NCI-H2227 (cell line): ENCODE measurements at regions not wholly inside any gene's neighbourhood (a gene's known extent, or its start where the extent isn't known, plus 50 kb on each side); places are given as distances from the start of the nearest gene placed in this dataset.
"Not testable (repeated sequence)": the region's sequence is repeated elsewhere in the genome, so short reads cannot be mapped to it uniquely, and the experiment has no call there.

Source experiments
- DNase-seq: peaks from one replicate; lab custom pipeline; 2025; ENCODE audit not compliant: unreplicated experiment; lab: John Stamatoyannopoulos, UW

DNA sequence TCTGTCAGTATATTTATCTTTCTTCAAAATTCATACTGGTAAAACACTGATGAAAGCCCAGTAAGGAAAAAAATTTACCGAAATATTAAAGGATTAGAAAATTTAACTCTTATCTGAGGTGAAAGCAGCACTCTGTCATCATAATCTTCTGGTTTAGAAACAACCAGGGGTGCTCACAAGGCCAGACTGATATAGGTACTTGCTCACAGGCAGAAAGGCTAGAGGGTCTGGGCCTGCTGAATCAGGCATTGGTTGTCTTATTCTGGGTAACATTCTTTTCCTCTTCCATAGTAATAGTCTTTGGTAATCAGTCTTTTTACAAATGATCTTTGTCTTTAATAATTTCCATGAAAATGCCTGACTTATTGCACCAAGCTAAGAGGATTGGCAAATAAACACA lies 221.4 kb upstream of the TFPI start:
- DNase-seq = no peak

DNA sequence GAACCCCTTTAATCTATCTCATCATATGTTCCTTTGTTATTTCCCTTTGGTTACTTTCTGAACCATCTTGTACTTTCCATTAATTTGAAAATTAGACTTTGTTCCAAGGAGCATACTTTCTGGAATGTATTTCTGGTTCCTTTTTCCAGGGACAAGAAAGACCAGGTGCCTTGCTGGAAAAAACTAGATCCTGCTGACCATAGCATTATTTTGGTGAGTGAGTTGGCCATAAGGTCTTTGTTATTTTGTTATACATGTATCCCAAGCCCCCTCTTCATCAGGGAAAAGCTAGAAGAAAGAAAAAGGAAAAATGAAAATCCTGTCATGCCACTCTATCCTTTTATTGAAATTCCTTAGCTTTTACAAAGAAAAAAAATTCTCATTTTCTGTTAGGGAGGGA lies 228.1 kb upstream of the TFPI start:
- no peak for DNase-seq

DNA sequence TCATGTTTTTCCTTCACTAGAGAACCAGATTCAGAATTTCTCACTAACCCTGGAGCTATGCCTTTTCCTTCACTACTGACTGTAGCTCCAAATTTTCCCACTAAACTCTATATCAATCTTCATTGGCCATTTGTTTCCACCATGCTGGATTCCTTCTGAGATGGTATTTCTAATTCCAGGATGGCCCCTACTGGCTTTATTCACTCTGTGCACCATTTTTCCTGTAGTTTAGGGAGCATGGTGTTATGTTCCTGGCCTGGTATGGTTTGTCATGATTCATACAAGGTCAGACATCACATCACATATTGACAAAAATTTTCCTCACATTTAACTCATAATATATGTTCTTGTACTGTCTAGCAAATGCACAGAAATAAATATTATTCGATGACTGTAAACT lies 229.2 kb upstream of the TFPI start:
- DNase-seq = no peak

GRCh38 chr2:187784138-187784537 lies 229.9 kb upstream of the TFPI start:
- not testable (repeated sequence) for DNase-seq

- no peak for DNase-seq
Observed at GRCh38 chr2:187799601-187800000, 245.4 kb upstream of the TFPI start.

GRCh38 chr2:187803816-187804215 lies 249.6 kb upstream of the TFPI start:
- DNase-seq = no peak

GRCh38 chr2:187815113-187815512 lies 260.9 kb upstream of the TFPI start:
- DNase-seq = no peak

GRCh38 chr2:187819624-187820023 lies 265.4 kb upstream of the TFPI start:
- no peak for DNase-seq

DNA sequence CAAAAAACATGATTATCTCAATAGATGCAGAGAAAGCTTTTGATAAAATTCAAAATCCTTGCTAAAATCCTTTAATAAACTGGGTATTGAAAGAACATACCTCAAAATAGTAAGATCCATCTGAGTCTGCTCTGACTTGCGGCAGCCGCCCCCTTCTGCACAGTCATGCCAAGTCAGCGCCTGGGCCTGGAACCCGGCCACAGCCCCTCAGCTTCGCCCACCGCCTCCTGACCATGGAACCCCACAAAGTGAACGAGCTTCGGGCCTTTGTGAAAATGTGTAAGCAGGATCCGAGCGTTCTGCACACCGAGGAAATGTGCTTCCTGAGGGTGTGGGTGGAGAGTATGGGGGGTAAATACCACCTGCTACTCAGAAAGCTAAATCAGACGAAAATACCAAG lies 270.9 kb upstream of the TFPI start:
- DNase-seq = no peak

GRCh38 chr2:187826023-187826422 lies 271.8 kb upstream of the TFPI start:
- DNase-seq = no peak

DNA sequence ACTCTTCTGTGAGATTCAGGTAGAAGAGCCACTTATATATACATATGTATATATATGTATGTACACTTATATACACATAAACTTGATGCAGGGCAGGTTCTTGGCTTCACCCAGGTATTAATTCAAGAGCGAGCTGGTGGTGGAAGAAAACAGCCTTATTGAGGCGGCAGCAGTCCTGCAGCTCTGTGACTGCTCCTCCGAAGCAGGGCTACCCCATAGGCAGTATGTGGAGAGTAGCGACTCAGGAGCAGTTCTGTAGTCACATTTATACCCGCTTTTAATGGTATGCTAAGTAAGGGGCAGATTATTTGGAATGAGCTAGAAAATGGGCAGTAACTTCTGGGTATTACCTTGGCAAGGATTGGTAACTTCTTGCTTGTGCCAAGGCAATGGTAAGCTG lies 280.6 kb upstream of the TFPI start:
- no peak for DNase-seq

DNA sequence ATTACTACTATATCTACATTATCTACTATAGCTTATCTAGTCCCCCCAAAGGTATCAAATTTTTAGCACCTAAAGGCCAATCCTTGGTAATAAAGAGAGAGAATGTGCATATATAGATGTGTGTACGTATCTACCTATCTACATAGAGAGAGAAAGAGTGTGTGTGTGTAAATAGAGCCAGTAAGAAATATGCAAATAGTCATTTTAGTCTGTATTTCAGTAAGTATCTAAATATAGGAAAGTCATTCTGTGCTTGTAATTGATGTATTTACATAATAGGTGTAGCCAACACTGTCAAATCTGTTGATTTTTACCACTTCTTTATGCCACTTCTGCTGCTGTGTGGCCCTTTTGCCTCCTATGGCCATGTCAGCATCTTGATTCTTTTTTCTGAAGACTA lies 284.5 kb upstream of the TFPI start:
- DNase-seq = no peak

DNA sequence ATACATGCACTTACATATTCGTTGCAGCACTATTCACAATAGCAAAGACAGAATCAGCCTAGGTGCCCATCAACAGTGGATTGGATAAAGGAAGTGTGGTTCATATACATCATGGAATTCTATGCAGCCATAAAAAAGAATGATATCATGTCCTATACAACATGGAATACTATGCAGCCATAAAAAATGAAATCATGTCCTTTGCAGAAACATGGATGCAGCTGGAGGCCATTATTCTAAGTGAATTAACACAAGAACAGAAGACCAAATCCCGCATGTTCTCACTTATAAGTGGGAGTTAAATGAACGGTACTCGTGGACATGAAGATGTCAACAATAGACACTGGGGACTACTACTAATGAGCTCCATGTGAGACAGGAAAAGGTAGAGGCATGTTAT lies 288.1 kb upstream of the TFPI start:
- no peak for DNase-seq

GRCh38 chr2:187842978-187843847 lies 289.0 kb upstream of the TFPI start:
- peak; percentile 16 for DNase-seq

DNA sequence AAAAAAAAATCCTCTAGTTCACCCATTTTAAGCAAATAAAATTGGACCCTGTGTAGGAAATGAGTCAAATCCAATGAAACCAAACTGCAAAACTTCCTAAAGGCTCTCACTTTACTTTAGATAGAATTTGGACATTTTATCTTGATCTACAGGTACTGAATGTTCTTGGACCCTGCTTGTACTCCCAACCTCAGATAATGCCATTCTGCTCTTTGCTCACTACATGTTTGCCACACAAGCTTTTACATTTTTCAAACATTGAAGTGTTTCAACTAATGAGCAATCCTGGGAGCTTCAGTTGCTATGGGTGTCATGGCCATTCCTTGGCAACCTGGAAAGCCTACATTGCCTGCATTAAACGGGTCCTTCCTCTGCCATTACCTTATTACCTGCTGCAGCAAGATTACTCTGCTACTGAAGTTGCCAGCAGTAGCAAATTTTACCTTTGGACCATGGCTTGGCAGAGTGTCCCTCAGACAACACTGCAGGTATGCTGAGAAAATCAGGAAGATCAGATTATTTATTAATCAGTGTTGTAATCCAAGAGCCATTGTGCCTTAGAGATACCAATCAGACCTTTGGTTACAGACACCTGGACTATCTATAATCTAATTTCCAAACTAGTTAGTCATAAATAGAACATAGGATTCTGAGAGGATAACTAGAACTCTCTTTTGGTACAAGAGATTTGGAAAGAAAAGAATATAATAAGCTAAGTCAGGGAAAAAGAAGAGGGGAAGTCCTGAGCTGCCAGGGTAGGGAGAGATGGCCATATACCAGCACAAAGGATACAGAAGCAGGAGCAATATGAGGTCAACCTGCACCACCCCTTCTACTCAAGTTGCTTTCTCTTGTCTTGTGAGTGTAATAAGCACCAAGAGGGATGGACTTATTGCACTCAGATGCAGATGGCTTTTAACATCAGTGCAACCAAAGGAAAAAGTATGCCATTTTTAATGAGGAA lies 293.3 kb upstream of the TFPI start:
- no peak for DNase-seq

DNA sequence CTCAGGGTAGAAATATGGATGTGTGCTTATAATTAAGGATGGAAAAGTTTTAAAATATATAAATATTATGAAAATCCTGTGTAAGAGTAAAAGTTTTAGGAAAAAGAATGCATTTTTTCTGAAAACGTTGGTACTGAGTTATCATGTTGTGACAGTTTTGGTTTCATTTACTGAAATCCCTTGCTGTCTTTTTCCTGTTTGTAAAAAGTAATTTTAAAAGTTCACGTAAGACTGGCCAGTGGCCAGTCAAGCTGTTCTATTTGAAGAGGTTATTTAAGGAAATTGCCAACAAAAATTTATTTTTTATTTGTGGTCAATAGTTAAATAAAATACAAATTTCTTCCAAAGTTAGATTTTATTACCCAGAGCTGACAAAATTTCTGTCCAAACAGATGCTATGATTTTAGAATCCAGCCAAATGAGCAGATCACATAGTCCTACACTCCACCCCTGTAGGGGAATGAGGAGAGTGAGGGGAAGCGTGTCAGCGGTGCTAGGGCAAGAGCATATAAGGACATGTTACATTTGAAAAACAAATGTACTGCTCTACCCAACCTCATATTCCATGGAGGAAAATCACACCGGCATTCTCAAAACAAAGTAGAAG lies 297.8 kb upstream of the TFPI start:
- DNase-seq = no peak

DNA sequence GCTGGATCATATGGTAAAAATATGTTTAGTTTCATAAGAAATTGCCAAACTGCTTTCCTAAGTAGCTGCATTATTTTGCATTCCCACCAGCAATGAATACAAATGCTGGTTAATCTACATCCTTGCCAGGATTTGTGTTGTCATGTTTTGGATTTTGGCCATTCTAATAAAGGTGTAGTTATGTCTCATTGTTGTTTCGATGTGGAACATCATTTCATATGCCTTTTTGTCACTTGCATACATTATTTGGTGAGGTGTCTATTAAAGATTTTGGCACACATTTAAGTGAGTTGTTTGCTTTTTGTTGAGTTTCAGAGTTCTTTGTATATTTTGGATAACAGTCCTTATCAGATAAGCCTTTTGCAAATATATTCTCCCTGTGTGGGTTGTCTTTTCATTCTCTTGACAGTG lies 299.2 kb upstream of the TFPI start:
- DNase-seq = no peak

- no peak for DNase-seq
Observed at GRCh38 chr2:187854801-187855200, 300.6 kb upstream of the TFPI start.

DNA sequence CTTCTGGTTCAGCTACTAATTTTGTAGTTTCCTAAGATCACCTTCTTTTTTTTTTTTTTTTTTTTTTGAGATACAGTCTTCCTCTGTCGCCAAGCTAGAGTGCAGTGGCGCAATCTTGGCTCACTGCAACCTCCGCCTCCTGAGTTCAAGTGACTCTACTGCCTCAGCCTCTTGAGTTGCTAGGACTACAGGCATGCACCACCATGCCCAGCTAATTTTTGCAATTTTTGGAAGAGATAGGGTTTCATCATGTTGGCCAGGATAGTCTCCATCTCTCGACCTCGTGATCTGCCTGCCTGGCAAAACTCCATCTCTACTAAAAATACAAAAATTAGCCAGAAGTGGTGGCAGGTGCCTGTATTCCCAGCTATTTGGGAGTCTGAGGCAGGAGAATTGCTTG lies 301.5 kb upstream of the TFPI start:
- no peak for DNase-seq

DNA sequence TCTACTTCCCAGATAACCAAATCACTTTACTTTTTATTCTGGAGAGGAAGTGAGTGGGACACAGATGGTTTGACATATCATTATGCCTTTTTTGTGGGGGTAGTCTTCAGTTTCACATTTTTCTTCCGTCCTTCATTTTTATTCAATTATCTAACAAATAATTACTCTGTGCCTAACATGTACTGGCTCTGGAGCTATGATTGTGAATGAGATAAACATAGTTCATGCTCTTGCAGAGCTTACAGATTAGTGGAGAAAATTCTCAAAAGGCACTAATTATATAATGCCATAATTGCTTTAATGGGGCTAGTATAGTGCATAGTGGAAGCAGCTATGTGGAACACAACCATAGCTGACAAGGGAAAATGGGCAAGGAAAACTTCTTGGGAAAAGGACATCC lies 303.6 kb upstream of the TFPI start:
- no peak for DNase-seq

DNA sequence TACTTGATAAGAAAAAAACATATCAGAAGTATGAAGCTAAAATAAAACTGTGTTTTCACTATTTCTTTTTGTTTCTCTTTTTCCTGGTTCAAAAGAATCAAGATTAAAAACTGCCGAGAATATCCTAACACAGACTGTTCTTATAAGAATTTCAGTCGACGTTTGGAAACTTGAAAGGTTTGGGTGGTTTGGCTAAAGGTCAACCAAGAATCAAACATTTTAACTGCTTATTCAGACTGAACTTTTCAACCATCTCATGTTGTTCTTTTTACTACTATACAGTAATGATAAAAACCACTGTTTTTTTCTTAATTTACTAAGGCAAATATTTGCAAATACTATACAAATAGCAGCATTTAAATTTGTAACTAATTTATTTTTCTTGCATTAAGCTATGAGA lies 308.5 kb upstream of the TFPI start:
- DNase-seq = no peak

- no peak for DNase-seq
Observed at GRCh38 chr2:187865025-187865424, 310.8 kb upstream of the TFPI start.
